IMR-90 (cell line): ENCODE measurements at regions not wholly inside any gene's neighbourhood (a gene's known extent, or its start where the extent isn't known, plus 50 kb on each side); places are given as distances from the start of the nearest gene placed in this dataset.

Experiments
- ATAC-seq: fragments of 200-7000 bp; cut with Tn5 transposase; 2 replicates; pipeline ENCODE4 v1.9.1; 2020; ENCODE audit warnings: low read depth, mild to moderate bottlenecking, moderate library complexity
- BruUV-seq: library from RNA; stranded (reverse); fragments of 400-500 nt; replicated peaks from 2 replicates; lab custom pipeline; 2021; lab: Mats Ljungman, UMichigan
- CTCF ChIA-PET: fragments of 300-600 bp; formaldehyde crosslinking; extraction: SDS; loops from one replicate; lab custom pipeline; 2021; ENCODE audit warnings: antibody characterized with exemption; lab: Yijun Ruan, JAX
- POLR2A ChIA-PET: fragments of 300-600 bp; sonication (Branson Sonifier 250); formaldehyde crosslinking; loops from one replicate; lab custom pipeline; 2022; ENCODE audit warnings: antibody characterized with exemption; ENCODE audit not compliant: unreplicated experiment; lab: Charles Lee
- DNase-seq: peaks from one replicate; pipeline ENCODE4 v3.0.0; 2013
- H2AFZ ChIP-seq: replicated peaks from 2 replicates; pipeline ENCODE3; 2013; ENCODE audit warnings: low read length, mild to moderate bottlenecking; ENCODE audit not compliant: poor library complexity
- H2AK5ac ChIP-seq: 2 replicates; pipeline ENCODE4 v1.6.1; 2013; ENCODE audit warnings: low read depth, low read length, inconsistent platforms
- H2AK9ac ChIP-seq: replicated peaks from 2 replicates; pipeline ENCODE3; 2013; ENCODE audit warnings: mild to moderate bottlenecking, low read depth, low read length, moderate library complexity; ENCODE audit not compliant: poor library complexity
- H2BK120ac ChIP-seq: 2 replicates; pipeline ENCODE4 v1.6.1; 2013; ENCODE audit warnings: low read depth, low read length, inconsistent platforms
- H2BK15ac ChIP-seq: 3 replicates; pipeline ENCODE4 v1.6.1; 2013; ENCODE audit warnings: low read depth, low read length, inconsistent platforms
- H2BK20ac ChIP-seq: 2 replicates; pipeline ENCODE4 v1.6.1; 2013; ENCODE audit warnings: low read depth, mild to moderate bottlenecking, inconsistent platforms, low read length, moderate library complexity
- H2BK5ac ChIP-seq: 2 replicates; pipeline ENCODE4 v1.6.1; 2013; ENCODE audit warnings: mild to moderate bottlenecking, low read depth, low read length, inconsistent platforms; ENCODE audit not compliant: poor library complexity, severe bottlenecking
- H3K14ac ChIP-seq: replicated peaks from 2 replicates; pipeline ENCODE4 v1.6.1; 2013; ENCODE audit warnings: low read depth, low read length, inconsistent platforms
- H3K18ac ChIP-seq: 2 replicates; pipeline ENCODE4 v1.6.1; 2013; ENCODE audit warnings: low read depth, low read length, control low read depth
- H3K23ac ChIP-seq: 2 replicates; pipeline ENCODE4 v1.6.1; 2013; ENCODE audit warnings: low read depth, low read length, inconsistent platforms
- H3K27ac ChIP-seq: 2 replicates; pipeline ENCODE4 v1.5.1; 2013; ENCODE audit warnings: mild to moderate bottlenecking, control low read depth, low read length; ENCODE audit not compliant: insufficient read depth
- H3K27me3 ChIP-seq: 2 replicates; pipeline ENCODE4 v1.6.1; 2013; ENCODE audit warnings: low read length; ENCODE audit not compliant: control insufficient read depth, insufficient read depth
- H3K36me3 ChIP-seq: 2 replicates; pipeline ENCODE4 v1.6.1; 2013; ENCODE audit warnings: low read length, mixed read lengths; ENCODE audit not compliant: control insufficient read depth, insufficient read depth
- H3K4ac ChIP-seq: 2 replicates; pipeline ENCODE4 v1.6.1; 2013; ENCODE audit warnings: low read depth, low read length, inconsistent platforms
- H3K4me1 ChIP-seq: 2 replicates; pipeline ENCODE4 v1.6.1; 2013; ENCODE audit warnings: low read length, mixed read lengths; ENCODE audit not compliant: control insufficient read depth, insufficient read depth
- H3K4me2 ChIP-seq: 2 replicates; pipeline ENCODE4 v1.6.1; 2013; ENCODE audit warnings: low read depth, mild to moderate bottlenecking, control low read depth, low read length, moderate library complexity
- H3K4me3 ChIP-seq: 2 replicates; pipeline ENCODE4 v1.5.1; 2013; ENCODE audit warnings: low read depth, mild to moderate bottlenecking, control low read depth, low read length, moderate library complexity; ENCODE audit not compliant: insufficient read depth
- H3K56ac ChIP-seq: 2 replicates; pipeline ENCODE4 v1.6.1; 2013; ENCODE audit warnings: low read length, inconsistent platforms; ENCODE audit not compliant: insufficient read depth; ENCODE audit errors: extremely low read depth
- H3K79me1 ChIP-seq, 2 experiments: 2 replicates each; pipeline ENCODE4 v1.6.1; 2013; ENCODE audit warnings: low read length in 2 of 2, inconsistent platforms in 1 of 2, low read depth in 1 of 2
- H3K9ac ChIP-seq: 2 replicates; pipeline ENCODE4 v1.6.1; 2013; ENCODE audit warnings: low read depth, low read length, control low read depth
- H3K9me1 ChIP-seq: 2 replicates; pipeline ENCODE4 v1.6.1; 2013; ENCODE audit warnings: low read length, inconsistent platforms; ENCODE audit not compliant: insufficient read depth
- H3K9me3 ChIP-seq: 2 replicates; pipeline ENCODE4 v1.6.1; 2013; ENCODE audit warnings: low read length; ENCODE audit not compliant: control insufficient read depth, insufficient read depth
- H4K20me1 ChIP-seq: 2 replicates; pipeline ENCODE4 v1.6.1; 2013; ENCODE audit warnings: low read length, inconsistent platforms; ENCODE audit not compliant: insufficient read depth
- H4K5ac ChIP-seq: 2 replicates; pipeline ENCODE4 v1.6.1; 2013; ENCODE audit warnings: mild to moderate bottlenecking, low read depth, low read length, control low read depth
- H4K8ac ChIP-seq, 2 experiments: 2 replicates each; pipeline ENCODE4 v1.6.1; 2013; ENCODE audit warnings: low read depth in 2 of 2, low read length in 2 of 2, control low read depth in 1 of 2, inconsistent platforms in 1 of 2
- H4K91ac ChIP-seq: 2 replicates; pipeline ENCODE4 v1.6.1; 2013; ENCODE audit warnings: low read depth, low read length, inconsistent platforms; ENCODE audit not compliant: insufficient read depth
- CHD1 ChIP-seq: IDR thresholded peaks from 2 replicates; pipeline ENCODE4 v1.6.1; 2012; ENCODE audit warnings: low read depth, low read length, improper control_type of control experiment
- FOS ChIP-seq: fragments of 150-350 bp; IDR thresholded peaks from 2 replicates; pipeline ENCODE4 v1.6.1; 2016; ENCODE audit warnings: low read depth, low read length
- MAFK ChIP-seq: IDR thresholded peaks from 2 replicates; pipeline ENCODE4 v1.6.1; 2012; ENCODE audit warnings: low read depth, low read length, improper control_type of control experiment
- RCOR1 ChIP-seq: IDR thresholded peaks from 2 replicates; pipeline ENCODE4 v1.6.1; 2012; ENCODE audit warnings: mild to moderate bottlenecking, low read length, improper control_type of control experiment; ENCODE audit not compliant: insufficient replicate concordance
- RFX5 ChIP-seq: IDR thresholded peaks from 2 replicates; pipeline ENCODE4 v1.8.0; 2012; ENCODE audit warnings: low read depth, mild to moderate bottlenecking, low read length, moderate library complexity
- WGBS, 2 experiments: methylation state at CpG; one replicate each; pipeline versions ENCODE4 v1.1.5 to v1.1.7; 2013; ENCODE audit warnings: missing lambda C conversion rate in 2 of 2; ENCODE audit not compliant: insufficient read length in 1 of 2; ENCODE audit errors: extremely low coverage in 2 of 2; 5-methylcytosine and 5-hydroxymethylcytosine counted together
- dilution Hi-C: fragments of 300-500 bp; cut with HindIII; formaldehyde crosslinking; loops from one replicate; pipeline ENCODE4 v1.14.3; 2018; ENCODE audit warnings: low sequenced_read_pairs; ENCODE audit not compliant: unreplicated experiment
- in situ Hi-C: fragments of 300-500 bp; cut with MboI; formaldehyde crosslinking; loops from 3 replicates; pipeline ENCODE4 v1.14.3; 2019; ENCODE audit warnings: low sequenced_read_pairs, inconsistent platforms, mixed read lengths
- intact Hi-C: fragments of 100-400 bp; cut with micrococcal nuclease; formaldehyde crosslinking; loops from 2 replicates; pipeline ENCODE4 v1.10.0; 2022

GRCh38 chr12:45619736-45620135 lies 109.8 kb upstream of the ARID2 start:
- no peak overlapping the region for H2AFZ ChIP-seq
- no peak overlapping the region for H2AK5ac ChIP-seq
- H3K79me1 ChIP-seq, result no peaks in the 10 kb centered on the region
- no peak overlapping the region for H2AK9ac ChIP-seq
- no peak overlapping the region for H4K8ac ChIP-seq
- no peak overlapping the region for H4K5ac ChIP-seq
- no peaks in the 10 kb centered on the region for H3K36me3 ChIP-seq
- no CpG with 5 or more reads among the region's 3 CpGs for WGBS, 2 experiments
- CTCF ChIA-PET, result no interaction called here
- no peak for ATAC-seq
- no peak overlapping the region for H2BK120ac ChIP-seq
- 0 out of 2 replicates have a peak, but pooled peaks cover 2% of the 10 kb centered on the region for H3K9me3 ChIP-seq
- H3K27me3 ChIP-seq, result peaks cover 4% of the 10 kb centered on the region; the same call in 1 of the 2 replicates
- no peak overlapping the region for H2BK15ac ChIP-seq
- TF ChIP-seq RFX5 (no peak), RCOR1 (no peak), FOS (no peak), CHD1 (no peak), MAFK (no peak)
- H3K9me1 ChIP-seq, result peaks cover 3% of the 10 kb centered on the region; the same call in 1 of the 2 replicates
- H2BK20ac ChIP-seq, result no peak overlapping the region
- no peak overlapping the region for H3K9ac ChIP-seq
- no peak overlapping the region for H3K56ac ChIP-seq
- no peak overlapping the region for H3K18ac ChIP-seq
- in situ Hi-C loops, result no loop called here
- no peak overlapping the region for H2BK5ac ChIP-seq
- H3K23ac ChIP-seq, result no peak overlapping the region
- dilution Hi-C loops, result no loop called here
- H4K20me1 ChIP-seq, result no peaks in the 10 kb centered on the region
- no peak overlapping the region for H4K91ac ChIP-seq
- no peak overlapping the region for H3K4me2 ChIP-seq
- intact Hi-C loops, result no loop called here
- BruUV-seq, result no TSS peak
- H3K27ac ChIP-seq, result no peak overlapping the region
- POLR2A ChIA-PET, result no interaction called here
- H3K4me3 ChIP-seq, result no peak overlapping the region
- H3K4ac ChIP-seq, result no peak overlapping the region
- no peak overlapping the region for H3K14ac ChIP-seq
- DNase-seq, result no peak
- H3K4me1 ChIP-seq, result peaks cover 3% of the 10 kb centered on the region; the same call in 1 of the 2 replicates
